ENCODE measurements at regions not wholly inside any gene's neighbourhood (a gene's known extent, or its start where the extent isn't known, plus 50 kb on each side); places are given as distances from the start of the nearest gene placed in this dataset.

DNA sequence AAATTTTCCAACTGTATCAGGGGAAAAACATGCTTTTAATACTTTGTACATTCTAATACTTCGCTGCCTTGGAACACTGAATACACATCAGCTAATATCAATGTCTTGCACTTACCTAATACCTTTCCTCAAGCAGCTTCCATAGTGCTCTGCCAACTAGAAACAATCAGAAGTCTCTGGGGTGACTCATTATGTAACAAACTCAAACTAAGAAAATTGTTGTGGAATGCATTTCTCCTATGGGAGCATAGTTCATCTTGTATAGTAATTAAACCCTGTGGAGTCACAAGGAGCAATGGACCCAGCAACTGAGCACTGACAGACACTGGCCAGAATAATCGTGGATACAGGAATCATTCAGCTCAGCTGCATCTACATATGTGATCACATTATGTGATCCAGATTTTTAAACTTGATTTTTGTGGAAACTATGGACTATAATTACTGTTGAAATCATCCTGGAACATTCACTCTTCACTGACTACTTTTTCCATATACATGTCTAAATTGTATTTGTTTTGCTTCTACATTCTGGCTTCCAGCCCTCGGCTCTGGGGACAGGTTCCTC, 496.9 kb downstream of the TMA16 start:
- intact Hi-C loops (cut with micrococcal nuclease): no loop called here
- Mint-ChIP-seq H3K27me3 (ENCODE audit: insufficient read depth, unreplicated experiment) (no peaks in the 10 kb centered on the region), H3K9me3 (ENCODE audit: unreplicated experiment) (no peaks in the 10 kb centered on the region), H3K4me3 (ENCODE audit: unreplicated experiment) (no peak overlapping the region), H3K36me3 (ENCODE audit: insufficient read depth, unreplicated experiment) (no peaks in the 10 kb centered on the region), H3K27ac (ENCODE audit: low read depth, unreplicated experiment) (no peak overlapping the region), H3K4me1 (ENCODE audit: insufficient read depth, unreplicated experiment) (no peaks in the 10 kb centered on the region)
- no TSS peak for BruUV-seq (replicated peaks)
- peak; percentile 36 for DNase-seq (ENCODE audit: unreplicated experiment)
- TF ChIP-seq, protein P1, sequence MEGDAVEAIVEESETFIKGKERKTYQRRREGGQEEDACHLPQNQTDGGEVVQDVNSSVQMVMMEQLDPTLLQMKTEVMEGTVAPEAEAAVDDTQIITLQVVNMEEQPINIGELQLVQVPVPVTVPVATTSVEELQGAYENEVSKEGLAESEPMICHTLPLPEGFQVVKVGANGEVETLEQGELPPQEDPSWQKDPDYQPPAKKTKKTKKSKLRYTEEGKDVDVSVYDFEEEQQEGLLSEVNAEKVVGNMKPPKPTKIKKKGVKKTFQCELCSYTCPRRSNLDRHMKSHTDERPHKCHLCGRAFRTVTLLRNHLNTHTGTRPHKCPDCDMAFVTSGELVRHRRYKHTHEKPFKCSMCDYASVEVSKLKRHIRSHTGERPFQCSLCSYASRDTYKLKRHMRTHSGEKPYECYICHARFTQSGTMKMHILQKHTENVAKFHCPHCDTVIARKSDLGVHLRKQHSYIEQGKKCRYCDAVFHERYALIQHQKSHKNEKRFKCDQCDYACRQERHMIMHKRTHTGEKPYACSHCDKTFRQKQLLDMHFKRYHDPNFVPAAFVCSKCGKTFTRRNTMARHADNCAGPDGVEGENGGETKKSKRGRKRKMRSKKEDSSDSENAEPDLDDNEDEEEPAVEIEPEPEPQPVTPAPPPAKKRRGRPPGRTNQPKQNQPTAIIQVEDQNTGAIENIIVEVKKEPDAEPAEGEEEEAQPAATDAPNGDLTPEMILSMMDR (IDR thresholded peaks at IDR 0.05; ENCODE audit: unreplicated experiment): no peak
- POLR2A ChIA-PET: interaction anchor here (0.5 to 0.7 kb wide), 3 partner anchors 241 to 440 kb away, joined by 3 read pairs; no protein-coding TSS in a partner anchor
- CTCF ChIA-PET: interaction anchor here (0.6 to 1.7 kb wide), 3 partner anchors 510 to 1301 kb away, joined by 3 to 6 read pairs (median 3); no protein-coding TSS in a partner anchor

DNA sequence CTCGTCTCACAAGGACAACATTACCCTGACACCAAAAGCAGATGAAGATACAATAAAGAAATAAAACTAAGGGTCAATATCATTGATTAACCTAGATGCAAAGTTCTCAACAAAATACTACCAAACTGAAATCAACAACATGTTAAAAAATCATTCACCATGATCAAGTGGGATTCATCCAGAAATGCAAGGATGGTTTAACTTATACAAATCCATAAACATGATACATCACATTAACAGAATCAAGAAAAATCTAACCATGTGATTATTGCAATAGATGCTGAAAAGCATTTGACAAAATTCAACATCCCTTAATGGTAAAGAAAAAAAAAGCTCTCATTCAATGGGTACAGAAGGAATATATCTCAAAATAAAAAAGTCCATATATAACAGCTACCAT, 514.9 kb downstream of the TMA16 start:
- no peak for DNase-seq (ENCODE audit: unreplicated experiment)
- H3K4me3 Mint-ChIP-seq (ENCODE audit: unreplicated experiment): no peak overlapping the region
- TF ChIP-seq, protein P1 (IDR thresholded peaks at IDR 0.05; ENCODE audit: unreplicated experiment): no peak
- POLR2A ChIA-PET: interaction anchor here (0.8 kb wide), 1 partner anchor 458 kb away, joined by 3 read pairs; no protein-coding TSS in a partner anchor
- peaks cover 6% of the 10 kb centered on the region for H3K36me3 Mint-ChIP-seq (ENCODE audit: insufficient read depth, unreplicated experiment)
- BruUV-seq (replicated peaks): no TSS peak
- H3K27ac Mint-ChIP-seq (ENCODE audit: low read depth, unreplicated experiment): no peak overlapping the region
- H3K4me1 Mint-ChIP-seq (ENCODE audit: insufficient read depth, unreplicated experiment): no peaks in the 10 kb centered on the region
- CTCF ChIA-PET: no interaction called here
- H3K27me3 Mint-ChIP-seq (ENCODE audit: insufficient read depth, unreplicated experiment): no peaks in the 10 kb centered on the region
- intact Hi-C loops (cut with micrococcal nuclease): no loop called here
- peaks cover 21% of the 10 kb centered on the region for H3K9me3 Mint-ChIP-seq (ENCODE audit: unreplicated experiment)

DNA sequence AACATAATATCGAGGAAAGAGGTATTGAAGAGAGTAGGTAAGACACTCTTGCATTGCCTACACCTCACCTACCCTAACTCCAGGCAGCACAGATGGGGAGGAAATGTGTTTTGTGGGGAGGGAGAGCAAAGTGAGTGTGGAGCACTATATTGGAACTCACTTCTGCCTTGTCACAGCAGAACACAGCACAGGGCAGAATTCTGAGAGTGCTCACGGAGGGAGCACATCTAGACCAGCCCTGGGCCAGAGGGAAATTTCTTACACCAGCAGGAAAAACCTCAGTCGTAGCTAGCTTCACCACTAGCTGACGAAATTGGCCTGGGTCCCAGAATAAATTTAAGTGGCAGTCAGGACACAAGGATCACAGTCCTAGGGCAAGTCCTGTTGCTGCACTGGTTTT, 517.3 kb downstream of the TMA16 start:
- no peak overlapping the region for H3K27ac Mint-ChIP-seq (ENCODE audit: low read depth, unreplicated experiment)
- H3K4me3 Mint-ChIP-seq (ENCODE audit: unreplicated experiment): no peak overlapping the region
- ChIA-PET CTCF (interaction anchor here (0.6 to 4.9 kb wide), 21 partner anchors 11 to 991 kb away, joined by 3 to 48 read pairs (median 3); no protein-coding TSS in a partner anchor), POLR2A (no interaction called here)
- intact Hi-C loops (cut with micrococcal nuclease): loop anchor here (1.0 to 5.0 kb wide), 6 partner anchors 254 to 1515 kb away; no protein-coding TSS in a partner anchor
- peak; percentile 4 for DNase-seq (ENCODE audit: unreplicated experiment)
- H3K9me3 Mint-ChIP-seq (ENCODE audit: unreplicated experiment): peaks cover 19% of the 10 kb centered on the region
- no TSS peak for BruUV-seq (replicated peaks)
- TF ChIP-seq, protein P1 (IDR thresholded peaks at IDR 0.05; ENCODE audit: unreplicated experiment): no peak
- H3K4me1 Mint-ChIP-seq (ENCODE audit: insufficient read depth, unreplicated experiment): no peaks in the 10 kb centered on the region
- H3K36me3 Mint-ChIP-seq (ENCODE audit: insufficient read depth, unreplicated experiment): peaks cover 14% of the 10 kb centered on the region
- no peaks in the 10 kb centered on the region for H3K27me3 Mint-ChIP-seq (ENCODE audit: insufficient read depth, unreplicated experiment)

DNA sequence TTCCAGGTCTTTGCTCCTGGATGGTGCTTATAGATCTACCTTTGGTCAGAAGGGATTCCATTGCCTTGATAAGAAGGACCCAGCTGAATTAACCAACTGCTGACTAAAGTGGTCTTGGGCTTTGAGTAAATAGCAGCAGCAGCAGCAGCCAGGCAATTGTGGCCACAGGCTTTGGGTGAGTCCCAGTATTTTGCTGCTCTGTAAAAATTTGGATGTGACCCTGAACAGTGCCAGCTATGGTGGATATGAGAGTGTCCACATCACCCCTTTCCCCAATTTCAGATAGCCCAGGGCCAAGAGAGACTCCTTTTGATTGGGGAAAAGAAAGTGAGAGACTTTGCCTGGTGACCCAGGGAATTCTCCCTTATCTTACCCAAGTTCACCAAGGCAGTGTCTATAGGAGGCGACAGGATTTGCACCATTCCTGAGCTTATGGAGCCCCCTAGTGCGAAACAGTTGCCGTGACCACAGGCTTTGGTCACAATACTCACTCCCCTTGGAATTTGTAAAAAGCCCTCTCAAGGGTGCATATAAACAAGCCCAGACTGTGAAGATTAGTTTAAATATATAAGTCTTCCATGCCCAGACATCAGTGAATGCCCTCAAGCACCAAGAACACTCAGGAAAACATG, 518.0 kb downstream of the TMA16 start:
- Mint-ChIP-seq H3K9me3 (ENCODE audit: unreplicated experiment) (peaks cover 19% of the 10 kb centered on the region), H3K4me3 (ENCODE audit: unreplicated experiment) (no peak overlapping the region), H3K4me1 (ENCODE audit: insufficient read depth, unreplicated experiment) (no peaks in the 10 kb centered on the region), H3K36me3 (ENCODE audit: insufficient read depth, unreplicated experiment) (peaks cover 14% of the 10 kb centered on the region), H3K27me3 (ENCODE audit: insufficient read depth, unreplicated experiment) (no peaks in the 10 kb centered on the region), H3K27ac (ENCODE audit: low read depth, unreplicated experiment) (no peak overlapping the region)
- TF ChIP-seq, protein P1 (IDR thresholded peaks at IDR 0.05; ENCODE audit: unreplicated experiment): peak; percentile 55
- POLR2A ChIA-PET: interaction anchor here (0.7 kb wide), 1 partner anchor 457 kb away, joined by 3 read pairs; no protein-coding TSS in a partner anchor
- BruUV-seq (replicated peaks): no TSS peak
- peak; percentile 66 for DNase-seq (ENCODE audit: unreplicated experiment)
- intact Hi-C loops (cut with micrococcal nuclease): loop anchor here (1.0 to 5.0 kb wide), 6 partner anchors 255 to 1516 kb away; no protein-coding TSS in a partner anchor
- CTCF ChIA-PET: interaction anchor here (0.7 to 4.9 kb wide), 24 partner anchors 10 to 1017 kb away, joined by 3 to 48 read pairs (median 3); no protein-coding TSS in a partner anchor

Data from MCF 10A (cell line).